HG03354 (cell line): ENCODE measurements at regions not wholly inside any gene's neighbourhood (a gene's known extent, or its start where the extent isn't known, plus 50 kb on each side); places are given as distances from the start of the nearest gene placed in this dataset.

Experiments used
- ATAC-seq: cut with Tn5 transposase; IDR thresholded peaks from one replicate; pipeline ENCODE4 v1.9.1; 2021; ENCODE audit warnings: mild to moderate bottlenecking; ENCODE audit not compliant: unreplicated experiment, poor library complexity, severe bottlenecking

DNA sequence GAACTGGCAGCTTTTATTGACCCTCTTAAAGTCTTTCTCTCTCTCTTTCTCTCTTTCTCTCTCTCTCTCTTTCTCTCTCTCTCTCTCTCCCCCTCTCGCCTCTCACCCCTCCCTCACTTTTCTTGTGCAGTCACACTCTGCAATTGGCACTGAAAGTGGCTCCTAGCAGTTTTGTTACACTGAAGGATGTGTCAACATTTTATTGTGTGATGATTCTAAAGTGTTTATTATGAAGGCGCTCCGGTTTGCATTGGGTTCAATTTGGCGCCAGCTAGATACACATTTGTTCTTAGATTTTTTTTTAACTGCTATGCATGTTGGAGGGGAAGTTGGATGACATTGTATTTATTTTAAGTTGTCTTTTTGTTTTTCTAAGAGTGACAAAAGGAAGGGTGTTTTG is 64.0 kb upstream of the CHRM3 start:
- ATAC-seq = no peak

DNA sequence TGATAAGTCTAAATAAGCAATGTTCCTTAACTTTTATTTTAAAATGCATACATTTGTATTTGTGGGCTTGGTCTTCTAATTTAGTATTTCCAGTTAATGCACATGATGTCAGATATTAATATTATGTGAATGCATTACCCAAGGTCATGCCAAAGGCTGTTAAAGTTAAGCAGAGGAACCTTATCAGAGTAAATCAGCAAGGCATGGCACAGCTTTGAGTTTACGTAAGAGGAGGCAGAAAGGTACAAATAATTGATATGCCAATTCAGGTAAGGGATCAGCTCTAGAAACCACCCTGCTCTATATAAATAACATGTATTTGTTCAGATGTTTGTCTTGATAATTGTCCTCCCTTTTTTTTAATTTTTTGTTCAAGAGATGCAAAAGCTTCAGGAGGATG is 64.5 kb upstream of the CHRM3 start:
- ATAC-seq = no peak

DNA sequence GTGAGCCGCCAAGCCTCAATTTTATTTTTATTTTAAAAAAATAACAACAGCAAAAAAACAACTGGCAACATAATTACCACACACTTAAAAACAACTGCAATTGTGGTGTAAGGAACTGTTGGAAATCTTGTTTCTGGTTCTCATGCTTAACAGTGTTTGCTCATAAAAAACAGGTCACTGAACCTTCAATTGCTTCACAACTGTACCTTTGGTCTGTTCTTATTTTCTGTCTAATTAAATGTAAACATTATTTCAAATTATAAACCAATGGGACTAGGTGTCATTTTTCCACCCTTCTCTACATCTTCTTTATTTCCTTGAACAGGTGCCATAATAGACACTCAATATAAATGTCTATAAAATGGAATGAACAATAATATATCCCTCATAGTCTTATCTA is 68.4 kb upstream of the CHRM3 start:
- ATAC-seq = no peak

DNA sequence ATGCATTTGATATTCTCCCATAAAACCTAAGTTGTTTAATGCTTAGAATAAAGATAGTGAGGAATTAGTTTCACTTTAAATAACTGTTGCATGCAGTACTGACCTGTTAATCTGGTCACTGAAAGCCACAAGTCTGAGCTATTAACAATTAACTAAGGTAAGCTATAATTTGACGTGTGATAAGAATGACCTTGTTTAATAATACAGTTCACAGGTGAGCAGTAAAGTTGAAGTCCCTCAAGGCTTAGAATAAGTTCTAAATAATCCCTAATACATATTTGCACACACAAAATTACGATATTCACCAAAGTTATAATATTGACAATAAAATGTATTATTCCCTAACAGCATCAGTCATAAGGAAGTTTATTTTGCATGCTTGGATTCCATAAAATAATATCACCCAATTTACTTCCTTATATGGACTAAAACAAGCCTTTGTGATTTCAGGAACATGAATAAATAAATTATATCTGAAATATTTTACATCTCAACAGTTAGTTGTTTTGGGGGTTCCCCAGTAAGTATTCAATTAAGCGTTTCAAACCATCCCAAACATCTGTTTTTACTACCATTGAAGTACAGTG is 70.6 kb upstream of the CHRM3 start:
- no peak for ATAC-seq

DNA sequence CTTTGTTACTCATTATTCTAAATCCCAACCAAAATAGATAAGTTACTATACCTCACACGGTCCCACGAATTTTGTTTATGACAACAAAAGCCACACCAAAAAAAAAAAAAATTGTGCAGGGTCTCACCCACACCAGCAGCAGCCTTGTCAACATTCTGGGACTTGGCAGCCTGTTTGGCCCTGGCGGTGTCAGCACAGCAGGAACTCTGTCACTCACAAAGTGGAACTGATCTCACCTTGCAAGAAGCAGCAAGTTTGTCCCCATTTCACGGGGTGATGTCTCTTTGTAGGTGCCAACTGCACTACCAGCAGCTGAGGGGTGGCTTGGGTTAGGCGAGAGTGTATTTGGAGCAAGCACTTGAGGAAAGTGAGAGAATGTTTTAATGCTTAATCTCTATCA is 75.0 kb upstream of the CHRM3 start:
- ATAC-seq = no peak

DNA sequence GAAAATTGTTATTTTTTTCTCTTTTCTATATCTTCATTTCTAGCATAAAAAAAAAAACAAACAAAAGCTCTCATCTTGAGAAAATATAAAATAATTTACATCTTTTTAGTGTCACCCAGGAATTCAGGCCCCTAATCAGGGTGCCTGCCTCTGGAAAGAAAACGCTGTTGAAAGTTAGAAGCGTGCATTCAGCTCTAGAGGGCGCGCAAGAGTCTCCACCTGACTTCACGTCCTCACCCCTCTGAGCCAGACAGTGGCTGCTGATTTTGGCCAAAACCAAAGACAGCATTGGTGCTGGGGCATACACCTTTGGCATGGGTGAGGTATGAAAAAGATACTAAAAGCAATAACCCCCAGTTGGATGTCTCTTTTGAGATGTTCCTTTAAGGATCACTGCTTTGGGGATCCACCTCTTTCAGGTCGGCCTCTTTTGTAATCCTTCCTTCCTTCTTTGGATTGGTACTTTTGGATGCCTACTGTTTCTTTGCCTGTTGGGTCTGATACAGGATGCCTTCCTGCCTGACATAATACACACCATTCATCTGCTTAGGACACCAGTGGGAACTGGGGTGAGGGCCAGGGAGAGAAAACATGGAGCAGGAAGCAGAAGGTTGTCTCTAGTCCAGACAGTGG is 77.6 kb upstream of the CHRM3 start:
- ATAC-seq = peak; percentile 82

DNA sequence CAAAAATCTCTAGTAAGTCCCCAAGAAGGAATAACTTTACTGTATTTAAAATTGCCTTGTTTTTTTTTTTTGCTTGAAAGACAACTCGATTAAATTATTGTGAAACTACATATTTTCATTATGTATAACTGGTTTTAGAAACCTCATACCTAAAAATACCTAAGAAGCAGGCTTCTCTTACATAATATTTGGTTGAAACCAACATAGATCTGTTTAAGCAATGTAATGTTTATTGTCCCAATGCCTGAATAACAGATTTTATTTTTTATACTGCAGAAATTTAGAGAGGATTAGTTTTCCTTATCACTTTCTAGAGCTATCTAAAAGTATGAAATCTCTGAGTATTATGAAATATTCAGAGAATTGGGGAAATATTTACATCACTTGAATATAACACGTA is 78.5 kb upstream of the CHRM3 start:
- no peak for ATAC-seq

DNA sequence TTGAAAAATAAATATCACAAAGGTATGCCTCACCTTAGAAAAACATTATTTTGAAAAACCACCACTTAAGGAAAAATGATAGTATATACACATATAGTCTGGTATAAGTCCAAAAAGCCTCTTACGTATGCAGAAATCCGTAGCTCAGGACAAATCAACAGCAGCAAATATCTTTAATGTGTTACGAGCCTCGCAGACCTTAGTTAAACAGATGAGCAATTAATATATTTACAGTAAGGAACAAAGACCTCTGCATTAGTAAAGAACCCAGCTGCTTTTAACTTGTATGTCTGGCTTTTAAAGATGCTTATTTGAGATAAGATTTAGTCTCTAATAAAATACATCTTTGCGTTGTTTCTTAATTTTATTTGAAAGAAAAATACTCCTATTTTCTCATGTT is 79.9 kb upstream of the CHRM3 start:
- ATAC-seq = no peak

DNA sequence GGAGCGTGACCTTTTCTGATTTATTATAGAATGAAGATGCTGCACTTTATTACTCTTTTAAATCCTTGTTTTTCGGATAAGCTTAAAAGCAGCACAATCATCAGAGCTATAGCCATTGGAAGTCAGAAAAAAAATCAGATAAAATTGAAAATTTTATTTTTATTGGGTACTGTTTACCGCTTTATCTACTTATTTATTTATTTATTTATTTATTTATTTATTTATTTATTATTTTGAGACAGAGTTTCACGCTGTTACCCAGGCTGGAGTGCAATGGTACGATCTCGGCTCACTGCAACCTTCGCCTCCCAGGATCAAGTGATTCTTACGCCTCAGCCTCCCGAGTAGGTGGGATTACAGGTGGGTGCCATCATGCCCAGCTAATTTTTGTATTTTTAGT is 83.1 kb upstream of the CHRM3 start:
- no peak for ATAC-seq

DNA sequence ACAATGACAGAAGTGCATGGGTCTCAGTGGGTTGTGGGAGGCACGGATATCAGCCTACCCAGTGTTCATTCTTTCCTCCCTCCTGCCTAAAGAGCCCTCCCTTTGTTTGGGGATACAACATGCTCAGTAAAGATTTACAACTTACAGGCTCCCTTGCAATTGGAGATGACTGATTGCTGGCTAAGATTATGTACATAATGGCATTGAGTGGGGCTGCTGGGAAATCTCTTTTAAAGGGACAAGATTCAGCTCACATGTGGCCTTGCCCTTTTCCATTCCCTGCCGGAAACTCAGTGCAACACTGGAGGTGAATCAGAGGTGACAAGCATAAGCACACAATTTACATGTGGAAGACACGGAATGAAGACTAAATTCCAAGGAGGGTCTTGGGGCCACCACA is 83.7 kb upstream of the CHRM3 start:
- no peak for ATAC-seq

DNA sequence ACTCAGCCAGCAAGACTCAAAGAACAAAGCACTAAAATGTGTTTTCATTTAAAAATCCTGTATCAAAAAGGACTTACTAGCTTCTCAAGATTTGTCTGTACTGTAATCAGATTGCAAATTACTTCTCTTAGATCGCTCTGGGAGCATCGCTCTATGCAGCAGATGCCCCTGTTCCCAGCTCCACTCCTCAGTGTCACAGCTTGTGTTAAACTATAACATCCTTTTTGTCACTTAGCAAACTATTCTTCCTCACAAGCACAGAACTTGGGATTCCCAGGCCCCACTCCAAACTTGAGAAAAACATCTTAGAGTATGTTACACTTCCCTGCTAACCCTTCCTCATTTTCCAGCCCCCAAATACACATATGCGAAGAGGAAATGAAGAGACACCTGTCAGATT is 85.1 kb upstream of the CHRM3 start:
- ATAC-seq = no peak

DNA sequence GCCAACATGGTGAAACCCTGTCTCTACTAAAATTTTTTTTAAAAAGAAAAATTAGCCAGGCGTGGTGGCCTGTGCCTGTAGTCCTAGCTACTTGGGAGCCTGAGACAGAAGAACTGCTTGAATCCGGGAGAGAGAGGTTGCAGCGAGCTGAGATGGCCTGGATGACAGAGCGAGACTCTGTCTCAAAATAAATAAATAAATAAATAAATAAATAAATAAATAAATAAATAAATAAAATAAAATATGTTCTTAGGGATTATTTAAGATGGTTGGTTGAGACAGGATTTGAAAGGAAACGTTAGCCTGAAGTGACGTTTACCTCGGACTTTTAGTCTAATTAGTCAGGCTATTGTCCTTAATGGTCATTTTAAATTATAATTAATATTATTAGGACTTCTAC is 88.5 kb upstream of the CHRM3 start:
- no peak for ATAC-seq

DNA sequence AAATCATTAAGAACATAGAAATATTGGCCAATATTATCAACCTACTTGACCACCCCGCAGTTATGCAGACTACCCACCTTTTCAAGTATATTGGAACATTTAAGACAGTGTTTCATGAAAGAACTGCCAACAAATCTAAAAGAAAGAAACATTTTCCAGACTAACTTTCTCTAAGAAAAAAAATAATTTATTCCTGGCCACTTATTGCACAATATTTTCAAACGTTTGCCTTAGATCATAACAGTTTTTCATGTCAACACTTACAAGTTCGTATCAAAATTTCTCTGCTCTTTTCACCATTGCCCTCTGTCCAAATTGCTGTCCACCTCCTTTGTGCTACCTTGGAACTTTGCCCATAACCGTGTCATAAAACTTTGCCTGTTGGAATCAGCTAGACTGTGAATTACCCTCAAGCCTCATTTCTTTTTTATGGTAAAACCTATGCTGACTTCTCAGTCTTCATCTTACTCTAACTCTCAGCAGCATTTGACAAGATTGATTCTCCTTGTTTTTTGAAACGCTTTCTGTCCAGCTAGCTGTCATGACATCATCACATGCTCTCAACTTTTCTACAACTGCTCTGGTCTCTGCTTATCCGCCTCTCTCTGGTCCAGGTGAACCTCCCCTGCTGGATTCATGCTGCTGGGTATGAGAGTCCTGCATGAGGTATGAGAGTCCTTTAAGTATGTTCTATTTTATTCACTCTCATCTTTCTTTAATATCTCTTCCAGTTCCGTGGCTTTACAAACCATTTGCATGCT is 92.8 kb upstream of the CHRM3 start:
- no peak for ATAC-seq

DNA sequence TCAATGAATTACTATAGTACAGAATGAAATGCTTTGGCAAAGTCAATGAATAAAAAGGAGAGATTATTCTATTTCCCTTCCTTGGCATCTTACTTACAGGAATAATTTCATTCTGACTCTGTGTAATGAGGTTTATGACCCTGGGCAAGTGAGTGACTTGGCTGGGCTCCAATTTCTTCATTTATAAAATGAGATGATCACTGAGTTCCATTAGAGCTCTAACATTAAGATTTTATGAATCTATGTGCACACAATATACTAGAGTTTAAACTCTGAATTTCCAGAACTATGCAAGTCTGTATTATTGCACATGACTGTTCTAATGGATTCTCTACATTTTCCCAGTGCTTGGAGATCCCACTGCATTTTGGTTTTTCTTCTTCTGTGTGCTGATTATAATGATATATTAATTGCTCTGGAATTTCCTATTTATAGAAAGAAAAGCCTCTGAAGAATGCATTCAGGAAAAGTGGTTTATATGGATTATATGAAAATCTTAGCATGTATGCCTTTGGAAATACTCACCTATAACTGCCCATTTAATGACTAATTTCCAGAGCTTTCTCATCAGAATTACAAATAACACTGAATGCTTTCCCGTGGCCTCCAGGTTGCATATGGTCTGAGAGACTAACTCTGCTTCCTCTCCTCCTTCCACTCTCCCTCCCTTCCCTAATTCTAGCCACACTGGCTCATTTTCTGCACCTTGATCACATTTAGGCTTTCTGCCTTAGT is 97.4 kb upstream of the CHRM3 start:
- ATAC-seq = no peak

DNA sequence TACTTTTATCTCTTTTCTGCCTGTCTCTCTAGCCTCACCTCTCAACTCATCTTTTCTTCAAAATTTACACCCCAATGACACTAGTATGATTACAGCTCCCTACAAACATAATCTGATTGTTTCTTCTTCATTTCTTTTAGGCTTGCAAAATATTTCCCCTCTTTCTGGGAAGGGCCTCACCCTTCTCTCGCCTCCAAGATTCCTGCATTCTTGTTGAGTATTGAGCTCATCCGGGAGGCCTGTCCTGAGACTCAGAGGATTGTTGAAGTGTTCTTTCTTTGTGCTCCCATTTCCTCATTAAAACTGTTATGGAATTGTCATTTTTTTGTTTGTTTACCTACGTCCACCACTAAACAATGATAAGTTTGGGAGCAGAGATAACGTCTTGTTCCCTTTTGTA is 99.1 kb upstream of the CHRM3 start:
- ATAC-seq = no peak

DNA sequence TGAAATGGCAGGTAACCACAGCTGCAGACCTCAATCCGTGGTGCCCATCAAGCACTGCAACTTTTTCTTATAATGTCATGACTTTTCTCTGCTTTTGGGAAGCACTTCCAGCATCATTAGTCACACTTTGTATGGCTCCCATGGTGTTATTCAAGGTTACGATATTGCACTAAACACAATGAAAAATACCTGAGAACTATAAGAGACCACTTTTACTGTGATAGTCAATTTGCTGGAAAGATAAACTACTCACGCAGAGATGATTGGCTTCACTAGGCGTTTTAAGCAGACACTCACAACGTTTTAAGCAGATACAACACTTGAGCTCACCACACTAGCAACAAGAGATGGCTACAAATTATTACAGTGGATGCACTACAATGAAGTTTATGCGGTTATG is 103.2 kb upstream of the CHRM3 start:
- ATAC-seq = no peak

DNA sequence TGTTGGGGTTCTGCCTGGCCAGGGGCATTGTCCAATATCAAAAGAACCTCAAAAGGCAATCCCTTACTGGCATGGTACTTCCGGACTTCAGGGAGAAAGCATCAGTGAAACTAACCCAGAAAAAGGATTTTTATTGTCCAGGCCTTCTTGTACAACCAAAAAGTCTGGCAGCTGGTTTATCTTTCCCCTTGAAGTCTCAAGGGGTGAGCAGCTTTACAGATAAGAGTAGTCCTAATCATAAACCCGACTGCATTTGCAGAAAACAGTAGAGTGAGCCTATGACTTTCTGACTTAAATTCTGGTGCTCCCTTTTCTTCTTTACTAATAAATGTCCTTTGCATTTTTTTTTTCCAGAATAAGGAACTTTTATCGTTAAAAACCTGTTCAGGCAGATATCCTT is 104.0 kb upstream of the CHRM3 start:
- no peak for ATAC-seq

DNA sequence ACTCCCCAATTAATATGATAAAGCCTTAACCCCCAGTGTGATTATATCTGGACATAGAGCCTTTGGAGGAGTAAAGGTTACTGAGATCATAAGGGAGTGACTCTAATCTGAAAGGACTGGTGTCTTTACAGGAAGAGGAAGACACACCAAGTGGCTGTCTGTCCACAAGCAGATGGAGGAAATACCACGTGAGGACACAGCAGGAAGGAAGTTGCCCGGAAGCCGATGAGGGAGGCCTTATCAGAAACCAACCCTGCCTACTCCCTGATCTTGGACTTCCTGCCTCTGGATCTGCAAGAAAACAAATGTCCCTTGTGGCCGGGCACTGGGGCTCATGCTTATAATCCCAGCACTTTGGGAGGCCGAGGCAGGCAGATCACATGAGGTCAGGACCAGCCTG is 110.3 kb upstream of the CHRM3 start:
- ATAC-seq = no peak

DNA sequence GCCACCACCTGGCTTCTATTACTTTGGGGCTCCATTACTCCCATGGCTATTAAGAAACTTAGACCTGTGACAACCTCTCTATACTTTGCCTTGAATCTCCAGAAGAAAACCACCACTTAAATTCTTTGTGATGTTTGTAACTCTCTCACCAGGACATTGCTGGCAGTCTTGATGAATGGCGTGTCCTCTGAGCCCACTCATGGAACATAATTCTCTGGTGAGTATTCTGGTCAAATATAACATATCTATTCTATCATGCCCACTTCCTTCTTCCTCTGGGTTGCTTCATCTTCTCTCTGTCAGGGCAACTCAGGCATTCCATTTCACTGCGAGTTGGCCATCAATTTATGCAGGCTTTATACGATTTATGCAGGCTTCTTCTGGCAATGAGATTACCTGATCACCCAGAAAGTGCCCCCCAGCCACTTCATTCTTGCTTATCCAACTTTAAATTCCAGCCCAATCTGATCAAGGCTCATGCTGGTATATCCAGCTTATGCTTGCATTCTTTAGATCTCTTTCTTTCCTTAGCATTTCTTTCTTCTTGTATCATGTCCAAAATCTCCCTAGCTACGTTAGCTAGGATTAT is 112.0 kb upstream of the CHRM3 start:
- no peak for ATAC-seq

DNA sequence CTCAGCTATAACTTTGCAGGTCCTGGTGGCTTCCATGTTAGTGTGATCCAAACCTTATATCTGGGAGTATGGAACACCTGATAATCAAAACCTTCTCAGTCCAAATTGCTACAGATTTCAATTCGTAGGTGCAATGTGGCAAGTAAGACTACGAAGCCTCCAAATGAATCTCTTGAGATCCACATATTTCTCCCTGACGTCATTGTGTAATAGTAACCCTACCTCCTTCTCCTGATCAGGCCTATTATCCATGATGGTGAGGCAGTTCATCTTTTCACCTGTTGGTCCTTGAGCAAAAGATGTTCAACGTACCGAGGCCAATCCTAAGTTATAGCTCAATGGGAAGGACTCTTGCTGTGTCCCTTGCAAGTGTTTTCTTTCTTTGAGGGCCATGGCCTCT is 115.9 kb upstream of the CHRM3 start:
- ATAC-seq = no peak
